ENCODE measurements at regions not wholly inside any gene's neighbourhood (a gene's known extent, or its start where the extent isn't known, plus 50 kb on each side); places are given as distances from the start of the nearest gene placed in this dataset.

DNA sequence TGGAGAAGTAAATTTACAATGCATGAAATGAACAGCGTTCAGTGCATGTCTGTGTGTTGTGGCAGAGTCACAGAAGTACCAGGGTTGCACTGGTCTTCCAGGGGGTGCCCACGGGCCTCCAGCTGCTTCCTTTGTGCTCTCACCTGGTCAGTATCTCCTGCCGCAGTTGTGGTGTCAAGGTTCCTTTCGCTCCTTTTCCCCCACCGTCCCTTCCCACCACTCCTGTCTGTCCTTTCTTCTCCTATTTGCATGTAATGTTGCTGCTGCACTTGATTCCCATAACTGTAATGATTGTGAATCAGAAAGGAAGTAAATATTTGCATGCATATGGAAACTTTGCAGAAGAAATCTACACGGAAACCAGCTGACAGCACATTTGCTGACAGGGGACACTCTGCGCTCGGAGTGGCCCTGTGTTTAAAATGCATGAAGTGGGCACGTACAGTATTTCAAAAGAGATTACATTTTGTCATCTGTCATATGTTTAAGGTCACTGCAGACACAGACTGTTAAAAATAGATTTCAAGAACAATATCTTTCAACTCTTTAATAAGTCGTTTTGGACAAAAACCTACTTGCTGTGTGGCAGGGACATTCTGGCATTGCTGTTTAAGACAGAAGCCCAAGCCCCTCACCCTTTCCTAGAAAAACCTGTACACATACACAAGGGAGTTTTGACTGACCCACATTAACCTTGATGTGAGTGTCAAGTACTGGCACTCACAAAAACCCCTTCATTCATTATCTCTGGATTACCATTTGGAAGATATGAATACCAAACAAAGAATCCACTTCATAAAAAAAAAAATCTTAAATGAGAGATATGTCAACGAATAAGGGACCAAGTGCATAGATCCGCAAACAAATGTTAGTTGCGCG, 336.7 kb upstream of the KLF6 start:
- H3K9ac ChIP-seq (ENCODE audit: low read depth, low read length), result no peak overlapping the region
- no peak overlapping the region for H3K4me3 ChIP-seq (ENCODE audit: low read depth, low read length)
- H3K27ac ChIP-seq (ENCODE audit: low read depth, low read length), result no peak overlapping the region

DNA sequence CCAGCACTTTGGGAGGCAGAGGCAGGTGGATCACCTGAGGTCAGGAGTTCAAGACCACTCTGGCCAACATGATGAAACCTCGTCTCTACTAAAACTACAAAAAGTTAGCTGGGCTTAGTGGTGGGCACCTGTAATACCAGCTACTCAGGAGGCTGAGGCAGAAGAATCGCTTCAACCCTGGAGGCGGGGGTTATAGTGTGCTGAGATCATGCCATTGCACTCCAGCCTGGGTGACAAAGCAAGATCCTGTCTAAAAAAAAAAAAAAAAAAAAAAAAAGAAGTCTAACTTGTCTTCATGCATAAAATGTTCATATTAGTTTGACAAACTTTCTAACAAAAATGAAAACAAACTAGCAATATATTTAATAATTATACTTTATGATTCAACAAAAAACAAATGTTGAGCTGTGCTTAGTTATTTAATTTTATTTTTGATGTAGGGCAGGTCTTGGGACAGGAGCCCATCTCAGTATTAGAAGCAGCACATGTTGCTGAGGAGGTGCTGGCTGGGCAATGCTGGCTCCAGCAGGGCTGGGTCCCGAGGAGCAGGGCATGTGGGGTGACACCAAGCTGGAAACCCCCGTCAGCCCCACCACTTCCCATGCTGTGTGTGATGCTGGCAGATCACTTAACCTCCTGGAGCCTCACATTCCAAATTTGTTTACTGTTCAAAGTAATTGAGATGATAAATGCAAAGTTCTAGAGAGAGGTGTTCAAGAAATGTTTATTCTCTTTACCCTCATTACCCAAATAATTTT, 335.3 kb upstream of the KLF6 start:
- no peak overlapping the region for H3K27ac ChIP-seq (ENCODE audit: low read depth, low read length)
- no peak overlapping the region for H3K4me3 ChIP-seq (ENCODE audit: low read depth, low read length)
- H3K9ac ChIP-seq (ENCODE audit: low read depth, low read length), result no peak overlapping the region
- H3K36me3 ChIP-seq (ENCODE audit: control insufficient read depth, insufficient read depth, low read length), result no peaks in the 10 kb centered on the region
- H3K27me3 ChIP-seq (ENCODE audit: control insufficient read depth, insufficient read depth, low read length), result no peaks in the 10 kb centered on the region
- H3K4me1 ChIP-seq (ENCODE audit: control insufficient read depth, insufficient read depth, low read length), result no peaks in the 10 kb centered on the region
- no peaks in the 10 kb centered on the region for H3K9me3 ChIP-seq (ENCODE audit: control insufficient read depth, insufficient read depth, low read length)

More for the DNA sequence above, 336.7 kb upstream of the KLF6 start:
- no peaks in the 10 kb centered on the region for H3K27me3 ChIP-seq (ENCODE audit: control insufficient read depth, insufficient read depth, low read length)
- H3K4me1 ChIP-seq (ENCODE audit: control insufficient read depth, insufficient read depth, low read length), result no peaks in the 10 kb centered on the region
- no peaks in the 10 kb centered on the region for H3K36me3 ChIP-seq (ENCODE audit: control insufficient read depth, insufficient read depth, low read length)
- no peaks in the 10 kb centered on the region for H3K9me3 ChIP-seq (ENCODE audit: control insufficient read depth, insufficient read depth, low read length)

DNA sequence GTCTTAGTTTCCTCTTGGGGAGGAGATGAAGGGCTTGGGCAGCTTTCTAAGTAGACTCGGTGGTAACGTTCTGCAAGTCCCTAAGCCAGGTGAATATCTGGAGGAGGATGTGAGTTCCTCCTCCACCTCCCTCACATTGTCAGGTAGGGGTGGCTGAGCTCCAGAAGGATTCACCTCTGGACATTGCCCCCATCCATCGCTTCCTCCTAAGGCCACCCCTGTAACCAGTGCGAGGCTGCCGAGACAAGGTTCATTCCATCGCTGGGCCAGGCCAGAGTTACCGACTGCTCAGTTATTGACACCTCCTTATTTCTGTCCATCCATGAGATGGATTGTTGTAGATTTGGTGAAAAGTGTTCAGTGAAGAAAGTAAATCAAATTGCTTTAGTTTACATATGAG, 334.1 kb upstream of the KLF6 start:
- no peaks in the 10 kb centered on the region for H3K4me1 ChIP-seq (ENCODE audit: control insufficient read depth, insufficient read depth, low read length)
- H3K27me3 ChIP-seq (ENCODE audit: control insufficient read depth, insufficient read depth, low read length), result no peaks in the 10 kb centered on the region
- H3K4me3 ChIP-seq (ENCODE audit: low read depth, low read length), result no peak overlapping the region
- H3K9ac ChIP-seq (ENCODE audit: low read depth, low read length), result no peak overlapping the region
- H3K27ac ChIP-seq (ENCODE audit: low read depth, low read length), result no peak overlapping the region
- H3K36me3 ChIP-seq (ENCODE audit: control insufficient read depth, insufficient read depth, low read length), result no peaks in the 10 kb centered on the region
- H3K9me3 ChIP-seq (ENCODE audit: control insufficient read depth, insufficient read depth, low read length), result no peaks in the 10 kb centered on the region

GRCh38 chr10:4117604-4118003, 332.6 kb upstream of the KLF6 start:
- Histone ChIP-seq H3K9me3 (ENCODE audit: control insufficient read depth, insufficient read depth, low read length) (no peaks in the 10 kb centered on the region), H3K36me3 (ENCODE audit: control insufficient read depth, insufficient read depth, low read length) (no peaks in the 10 kb centered on the region), H3K27ac (ENCODE audit: low read depth, low read length) (no peak overlapping the region), H3K27me3 (ENCODE audit: control insufficient read depth, insufficient read depth, low read length) (no peaks in the 10 kb centered on the region), H3K9ac (ENCODE audit: low read depth, low read length) (no peak overlapping the region), H3K4me1 (ENCODE audit: control insufficient read depth, insufficient read depth, low read length) (no peaks in the 10 kb centered on the region), H3K4me3 (ENCODE audit: low read depth, low read length) (no peak overlapping the region)

DNA sequence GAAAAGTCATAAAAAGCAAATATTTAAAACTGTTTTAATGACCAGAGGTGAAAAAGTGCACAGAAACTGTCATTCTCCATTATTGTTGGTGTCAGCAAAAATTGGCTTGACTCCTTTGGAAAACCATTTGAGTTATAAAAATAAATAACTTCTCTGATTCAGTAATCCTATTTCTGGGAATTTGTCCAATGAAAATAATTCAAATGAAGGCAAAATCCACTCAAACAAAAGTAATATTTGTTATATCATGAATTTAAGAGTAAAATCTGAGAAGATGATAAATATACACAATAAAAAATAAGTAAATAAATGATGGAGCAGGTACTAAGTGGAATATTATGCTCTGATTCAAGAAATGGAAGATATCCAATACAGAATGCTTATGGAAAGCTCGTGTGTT, 326.6 kb upstream of the KLF6 start:
- Histone ChIP-seq H3K27ac (ENCODE audit: low read depth, low read length) (no peak overlapping the region), H3K4me3 (ENCODE audit: low read depth, low read length) (no peak overlapping the region), H3K9me3 (ENCODE audit: control insufficient read depth, insufficient read depth, low read length) (no peaks in the 10 kb centered on the region), H3K36me3 (ENCODE audit: control insufficient read depth, insufficient read depth, low read length) (no peaks in the 10 kb centered on the region), H3K4me1 (ENCODE audit: control insufficient read depth, insufficient read depth, low read length) (no peaks in the 10 kb centered on the region), H3K27me3 (ENCODE audit: control insufficient read depth, insufficient read depth, low read length) (no peaks in the 10 kb centered on the region), H3K9ac (ENCODE audit: low read depth, low read length) (no peak overlapping the region)

GRCh38 chr10:4109469-4109868, 324.5 kb upstream of the KLF6 start:
- no peak overlapping the region for H3K27ac ChIP-seq (ENCODE audit: low read depth, low read length)
- no peak overlapping the region for H3K9ac ChIP-seq (ENCODE audit: low read depth, low read length)
- peaks cover 9% of the 10 kb centered on the region; the same call in 1 of the 2 replicates for H3K9me3 ChIP-seq (ENCODE audit: control insufficient read depth, insufficient read depth, low read length)
- H3K4me3 ChIP-seq (ENCODE audit: low read depth, low read length), result no peak overlapping the region
- H3K4me1 ChIP-seq (ENCODE audit: control insufficient read depth, insufficient read depth, low read length), result no peaks in the 10 kb centered on the region
- H3K27me3 ChIP-seq (ENCODE audit: control insufficient read depth, insufficient read depth, low read length), result no peaks in the 10 kb centered on the region
- H3K36me3 ChIP-seq (ENCODE audit: control insufficient read depth, insufficient read depth, low read length), result no peaks in the 10 kb centered on the region

DNA sequence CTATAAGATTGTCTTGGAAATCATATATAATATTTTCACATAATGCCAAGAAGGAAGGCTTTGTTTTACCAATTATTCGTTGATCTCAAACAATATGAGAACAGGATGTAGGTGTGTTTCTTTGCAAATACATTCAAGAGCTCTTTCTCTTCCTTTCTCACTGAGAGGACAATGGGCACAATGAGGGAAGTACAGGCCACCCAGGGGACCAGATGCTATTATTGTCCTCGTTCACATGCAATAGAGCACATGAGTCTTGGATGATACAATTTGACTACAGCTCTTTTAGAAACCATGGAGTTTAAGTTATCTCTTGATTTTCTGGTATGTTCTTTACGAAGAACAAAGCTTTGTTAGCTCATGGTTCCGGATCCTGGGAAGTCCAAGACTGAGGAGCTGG, 323.7 kb upstream of the KLF6 start:
- Histone ChIP-seq H3K27me3 (ENCODE audit: control insufficient read depth, insufficient read depth, low read length) (no peaks in the 10 kb centered on the region), H3K9ac (ENCODE audit: low read depth, low read length) (no peak overlapping the region), H3K4me3 (ENCODE audit: low read depth, low read length) (no peak overlapping the region), H3K36me3 (ENCODE audit: control insufficient read depth, insufficient read depth, low read length) (no peaks in the 10 kb centered on the region), H3K27ac (ENCODE audit: low read depth, low read length) (no peak overlapping the region), H3K9me3 (ENCODE audit: control insufficient read depth, insufficient read depth, low read length) (peaks cover 9% of the 10 kb centered on the region), H3K4me1 (ENCODE audit: control insufficient read depth, insufficient read depth, low read length) (no peaks in the 10 kb centered on the region)

GRCh38 chr10:4107285-4107851, 322.4 kb upstream of the KLF6 start:
- Histone ChIP-seq H3K27me3 (ENCODE audit: control insufficient read depth, insufficient read depth, low read length) (no peaks in the 10 kb centered on the region), H3K4me3 (ENCODE audit: low read depth, low read length) (no peak overlapping the region), H3K36me3 (ENCODE audit: control insufficient read depth, insufficient read depth, low read length) (no peaks in the 10 kb centered on the region), H3K9ac (ENCODE audit: low read depth, low read length) (no peak overlapping the region), H3K9me3 (ENCODE audit: control insufficient read depth, insufficient read depth, low read length) (peaks cover 9% of the 10 kb centered on the region), H3K27ac (ENCODE audit: low read depth, low read length) (no peak overlapping the region), H3K4me1 (ENCODE audit: control insufficient read depth, insufficient read depth, low read length) (no peaks in the 10 kb centered on the region)

- Histone ChIP-seq H3K27ac (ENCODE audit: low read depth, low read length) (no peak overlapping the region), H3K4me3 (ENCODE audit: low read depth, low read length) (no peak overlapping the region), H3K36me3 (ENCODE audit: control insufficient read depth, insufficient read depth, low read length) (no peaks in the 10 kb centered on the region), H3K9ac (ENCODE audit: low read depth, low read length) (no peak overlapping the region), H3K9me3 (ENCODE audit: control insufficient read depth, insufficient read depth, low read length) (peaks cover 9% of the 10 kb centered on the region), H3K4me1 (ENCODE audit: control insufficient read depth, insufficient read depth, low read length) (no peaks in the 10 kb centered on the region), H3K27me3 (ENCODE audit: control insufficient read depth, insufficient read depth, low read length) (no peaks in the 10 kb centered on the region)
Observed at GRCh38 chr10:4103603-4104002, 318.6 kb upstream of the KLF6 start.

- H3K27me3 ChIP-seq (ENCODE audit: control insufficient read depth, insufficient read depth, low read length), result no peaks in the 10 kb centered on the region
- H3K4me1 ChIP-seq (ENCODE audit: control insufficient read depth, insufficient read depth, low read length), result no peaks in the 10 kb centered on the region
- no peaks in the 10 kb centered on the region for H3K36me3 ChIP-seq (ENCODE audit: control insufficient read depth, insufficient read depth, low read length)
- H3K27ac ChIP-seq (ENCODE audit: low read depth, low read length), result no peak overlapping the region
- H3K9ac ChIP-seq (ENCODE audit: low read depth, low read length), result no peak overlapping the region
- H3K9me3 ChIP-seq (ENCODE audit: control insufficient read depth, insufficient read depth, low read length), result peaks cover 9% of the 10 kb centered on the region
- H3K4me3 ChIP-seq (ENCODE audit: low read depth, low read length), result no peak overlapping the region
Observed at GRCh38 chr10:4102802-4103344, 317.9 kb upstream of the KLF6 start.

Data from HUES48 (cell line).